Hepatocyte (in vitro differentiated cells): ENCODE measurements at regions not wholly inside any gene's neighbourhood (a gene's known extent, or its start where the extent isn't known, plus 50 kb on each side); places are given as distances from the start of the nearest gene placed in this dataset.

Experiments used
- EZH2 ChIP-seq: fragments of 200-600 bp; sonication (generic); IDR thresholded peaks from 2 replicates; pipeline ENCODE4 v1.6.1; 2016; ENCODE audit warnings: antibody characterized with exemption, mild to moderate bottlenecking, borderline replicate concordance
- TF ChIP-seq, protein P1 (sequence below): fragments of 200-600 bp; sonication (generic); IDR thresholded peaks from 2 replicates; pipeline ENCODE4 v1.5.1; 2016; ENCODE audit warnings: antibody characterized with exemption, mild to moderate bottlenecking; ENCODE audit not compliant: poor library complexity

- TF ChIP-seq, protein P1, sequence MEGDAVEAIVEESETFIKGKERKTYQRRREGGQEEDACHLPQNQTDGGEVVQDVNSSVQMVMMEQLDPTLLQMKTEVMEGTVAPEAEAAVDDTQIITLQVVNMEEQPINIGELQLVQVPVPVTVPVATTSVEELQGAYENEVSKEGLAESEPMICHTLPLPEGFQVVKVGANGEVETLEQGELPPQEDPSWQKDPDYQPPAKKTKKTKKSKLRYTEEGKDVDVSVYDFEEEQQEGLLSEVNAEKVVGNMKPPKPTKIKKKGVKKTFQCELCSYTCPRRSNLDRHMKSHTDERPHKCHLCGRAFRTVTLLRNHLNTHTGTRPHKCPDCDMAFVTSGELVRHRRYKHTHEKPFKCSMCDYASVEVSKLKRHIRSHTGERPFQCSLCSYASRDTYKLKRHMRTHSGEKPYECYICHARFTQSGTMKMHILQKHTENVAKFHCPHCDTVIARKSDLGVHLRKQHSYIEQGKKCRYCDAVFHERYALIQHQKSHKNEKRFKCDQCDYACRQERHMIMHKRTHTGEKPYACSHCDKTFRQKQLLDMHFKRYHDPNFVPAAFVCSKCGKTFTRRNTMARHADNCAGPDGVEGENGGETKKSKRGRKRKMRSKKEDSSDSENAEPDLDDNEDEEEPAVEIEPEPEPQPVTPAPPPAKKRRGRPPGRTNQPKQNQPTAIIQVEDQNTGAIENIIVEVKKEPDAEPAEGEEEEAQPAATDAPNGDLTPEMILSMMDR, result no peak
- TF ChIP-seq EZH2, result no peak
Observed at GRCh38 chr20:52596256-52596655, 375.9 kb upstream of the TSHZ2 start.
